ENCODE measurements at regions not wholly inside any gene's neighbourhood (a gene's known extent, or its start where the extent isn't known, plus 50 kb on each side); places are given as distances from the start of the nearest gene placed in this dataset.

GRCh38 chr1:219316066-219316465 is 142.4 kb downstream of the LYPLAL1 start:
- TF ChIP-seq POLR2A (IDR thresholded peaks at IDR 0.05; ENCODE audit: low read depth, low read length) (no peak), SPI1 (IDR thresholded peaks at IDR 0.05; ENCODE audit: low read depth, low read length) (no peak), TAF1 (IDR thresholded peaks at IDR 0.05; ENCODE audit: low read depth, low read length) (no peak), POLR2AphosphoS5 (IDR thresholded peaks at IDR 0.05; ENCODE audit: low read depth, low read length) (no peak)
